ENCODE measurements at regions not wholly inside any gene's neighbourhood (a gene's known extent, or its start where the extent isn't known, plus 50 kb on each side); places are given as distances from the start of the nearest gene placed in this dataset.

DNA sequence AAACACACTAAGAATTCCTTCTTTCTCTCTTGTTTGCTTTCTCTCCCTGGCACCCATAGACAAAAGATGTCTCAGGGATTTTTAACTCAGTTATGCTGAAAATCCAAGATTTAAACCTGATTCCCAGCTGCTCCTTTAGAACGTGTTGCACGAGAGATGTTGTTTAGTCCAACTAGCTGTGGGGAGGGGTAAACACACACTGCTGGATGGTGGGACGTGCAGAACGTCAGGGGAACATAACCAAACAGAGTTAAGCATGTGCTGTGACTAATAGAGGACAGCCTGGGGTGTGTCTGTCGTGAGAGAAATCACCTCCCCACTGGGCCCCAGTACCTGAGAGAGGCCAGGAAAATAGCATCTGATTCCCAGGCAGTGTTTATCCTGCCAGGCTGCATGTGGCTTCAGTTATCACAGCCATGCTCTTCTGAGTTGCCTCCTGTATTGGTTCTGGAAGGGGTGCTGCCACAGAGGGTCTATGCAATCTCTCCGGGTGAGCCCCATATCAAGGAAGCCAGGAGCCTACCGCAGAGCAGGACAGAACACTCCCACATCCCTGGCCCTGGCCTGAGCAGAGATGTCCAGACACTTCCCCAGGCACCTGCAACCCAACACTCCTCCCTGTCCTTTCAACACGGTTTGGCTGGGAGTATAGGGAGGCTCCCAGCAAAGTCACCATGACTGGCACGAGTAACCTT is 112.7 kb upstream of the EGLN3 start (continued):
- TF ChIP-seq POLR2AphosphoS5 (IDR thresholded peaks at IDR 0.05; ENCODE audit: low read depth, low read length) (peak; percentile 76), ZSCAN30 (CRISPR knock-in tag; IDR thresholded peaks at IDR 0.05) (no peak), SETDB1 (CRISPR knock-in tag; IDR thresholded peaks at IDR 0.05; ENCODE audit: borderline replicate concordance) (no peak), ZNF878 (CRISPR knock-in tag; IDR thresholded peaks at IDR 0.05) (peak; percentile 92), REXO4 (CRISPR knock-in tag; IDR thresholded peaks at IDR 0.05; ENCODE audit: borderline replicate concordance) (no peak), ZSCAN9 (CRISPR knock-in tag; IDR thresholded peaks at IDR 0.05; ENCODE audit: borderline replicate concordance) (no peak), DR1 (CRISPR knock-in tag; IDR thresholded peaks at IDR 0.05) (no peak), KDM2A (CRISPR knock-in tag; IDR thresholded peaks at IDR 0.05; ENCODE audit: borderline replicate concordance, low read depth) (peak; percentile 51; the same call in 1 of the 2 replicates), ZNF746 (CRISPR knock-in tag; IDR thresholded peaks at IDR 0.05) (no peak), ZSCAN25 (CRISPR knock-in tag; IDR thresholded peaks at IDR 0.05) (peak; percentile 72), ZNF556 (CRISPR knock-in tag; IDR thresholded peaks at IDR 0.05; ENCODE audit: borderline replicate concordance) (peak; percentile 17; the same call in 1 of the 2 replicates), FOXA3 (CRISPR knock-in tag; IDR thresholded peaks at IDR 0.05) (peak; percentile 75), NONO (IDR thresholded peaks at IDR 0.05) (no peak), NONO (CRISPR knock-in tag; conservative IDR thresholded peaks at IDR 0.05) (no peak), NFRKB (IDR thresholded peaks at IDR 0.05) (no peak), XBP1 (CRISPR knock-in tag; IDR thresholded peaks at IDR 0.05) (peak; percentile 23; the same call in 1 of the 2 replicates)
- TF ChIP-seq, protein P1, sequence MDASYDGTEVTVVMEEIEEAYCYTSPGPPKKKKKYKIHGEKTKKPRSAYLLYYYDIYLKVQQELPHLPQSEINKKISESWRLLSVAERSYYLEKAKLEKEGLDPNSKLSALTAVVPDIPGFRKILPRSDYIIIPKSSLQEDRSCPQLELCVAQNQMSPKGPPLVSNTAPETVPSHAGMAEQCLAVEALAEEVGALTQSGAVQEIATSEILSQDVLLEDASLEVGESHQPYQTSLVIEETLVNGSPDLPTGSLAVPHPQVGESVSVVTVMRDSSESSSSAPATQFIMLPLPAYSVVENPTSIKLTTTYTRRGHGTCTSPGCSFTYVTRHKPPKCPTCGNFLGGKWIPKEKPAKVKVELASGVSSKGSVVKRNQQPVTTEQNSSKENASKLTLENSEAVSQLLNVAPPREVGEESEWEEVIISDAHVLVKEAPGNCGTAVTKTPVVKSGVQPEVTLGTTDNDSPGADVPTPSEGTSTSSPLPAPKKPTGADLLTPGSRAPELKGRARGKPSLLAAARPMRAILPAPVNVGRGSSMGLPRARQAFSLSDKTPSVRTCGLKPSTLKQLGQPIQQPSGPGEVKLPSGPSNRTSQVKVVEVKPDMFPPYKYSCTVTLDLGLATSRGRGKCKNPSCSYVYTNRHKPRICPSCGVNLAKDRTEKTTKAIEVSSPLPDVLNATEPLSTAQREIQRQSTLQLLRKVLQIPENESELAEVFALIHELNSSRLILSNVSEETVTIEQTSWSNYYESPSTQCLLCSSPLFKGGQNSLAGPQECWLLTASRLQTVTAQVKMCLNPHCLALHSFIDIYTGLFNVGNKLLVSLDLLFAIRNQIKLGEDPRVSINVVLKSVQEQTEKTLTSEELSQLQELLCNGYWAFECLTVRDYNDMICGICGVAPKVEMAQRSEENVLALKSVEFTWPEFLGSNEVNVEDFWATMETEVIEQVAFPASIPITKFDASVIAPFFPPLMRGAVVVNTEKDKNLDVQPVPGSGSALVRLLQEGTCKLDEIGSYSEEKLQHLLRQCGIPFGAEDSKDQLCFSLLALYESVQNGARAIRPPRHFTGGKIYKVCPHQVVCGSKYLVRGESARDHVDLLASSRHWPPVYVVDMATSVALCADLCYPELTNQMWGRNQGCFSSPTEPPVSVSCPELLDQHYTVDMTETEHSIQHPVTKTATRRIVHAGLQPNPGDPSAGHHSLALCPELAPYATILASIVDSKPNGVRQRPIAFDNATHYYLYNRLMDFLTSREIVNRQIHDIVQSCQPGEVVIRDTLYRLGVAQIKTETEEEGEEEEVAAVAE (CRISPR knock-in tag; IDR thresholded peaks at IDR 0.05; ENCODE audit: borderline replicate concordance): peak; percentile 20; the same call in 1 of the 2 replicates
- TF ChIP-seq, protein P2, sequence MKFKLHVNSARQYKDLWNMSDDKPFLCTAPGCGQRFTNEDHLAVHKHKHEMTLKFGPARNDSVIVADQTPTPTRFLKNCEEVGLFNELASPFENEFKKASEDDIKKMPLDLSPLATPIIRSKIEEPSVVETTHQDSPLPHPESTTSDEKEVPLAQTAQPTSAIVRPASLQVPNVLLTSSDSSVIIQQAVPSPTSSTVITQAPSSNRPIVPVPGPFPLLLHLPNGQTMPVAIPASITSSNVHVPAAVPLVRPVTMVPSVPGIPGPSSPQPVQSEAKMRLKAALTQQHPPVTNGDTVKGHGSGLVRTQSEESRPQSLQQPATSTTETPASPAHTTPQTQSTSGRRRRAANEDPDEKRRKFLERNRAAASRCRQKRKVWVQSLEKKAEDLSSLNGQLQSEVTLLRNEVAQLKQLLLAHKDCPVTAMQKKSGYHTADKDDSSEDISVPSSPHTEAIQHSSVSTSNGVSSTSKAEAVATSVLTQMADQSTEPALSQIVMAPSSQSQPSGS (CRISPR knock-in tag; IDR thresholded peaks at IDR 0.05): no peak
- TF ChIP-seq, protein P3, sequence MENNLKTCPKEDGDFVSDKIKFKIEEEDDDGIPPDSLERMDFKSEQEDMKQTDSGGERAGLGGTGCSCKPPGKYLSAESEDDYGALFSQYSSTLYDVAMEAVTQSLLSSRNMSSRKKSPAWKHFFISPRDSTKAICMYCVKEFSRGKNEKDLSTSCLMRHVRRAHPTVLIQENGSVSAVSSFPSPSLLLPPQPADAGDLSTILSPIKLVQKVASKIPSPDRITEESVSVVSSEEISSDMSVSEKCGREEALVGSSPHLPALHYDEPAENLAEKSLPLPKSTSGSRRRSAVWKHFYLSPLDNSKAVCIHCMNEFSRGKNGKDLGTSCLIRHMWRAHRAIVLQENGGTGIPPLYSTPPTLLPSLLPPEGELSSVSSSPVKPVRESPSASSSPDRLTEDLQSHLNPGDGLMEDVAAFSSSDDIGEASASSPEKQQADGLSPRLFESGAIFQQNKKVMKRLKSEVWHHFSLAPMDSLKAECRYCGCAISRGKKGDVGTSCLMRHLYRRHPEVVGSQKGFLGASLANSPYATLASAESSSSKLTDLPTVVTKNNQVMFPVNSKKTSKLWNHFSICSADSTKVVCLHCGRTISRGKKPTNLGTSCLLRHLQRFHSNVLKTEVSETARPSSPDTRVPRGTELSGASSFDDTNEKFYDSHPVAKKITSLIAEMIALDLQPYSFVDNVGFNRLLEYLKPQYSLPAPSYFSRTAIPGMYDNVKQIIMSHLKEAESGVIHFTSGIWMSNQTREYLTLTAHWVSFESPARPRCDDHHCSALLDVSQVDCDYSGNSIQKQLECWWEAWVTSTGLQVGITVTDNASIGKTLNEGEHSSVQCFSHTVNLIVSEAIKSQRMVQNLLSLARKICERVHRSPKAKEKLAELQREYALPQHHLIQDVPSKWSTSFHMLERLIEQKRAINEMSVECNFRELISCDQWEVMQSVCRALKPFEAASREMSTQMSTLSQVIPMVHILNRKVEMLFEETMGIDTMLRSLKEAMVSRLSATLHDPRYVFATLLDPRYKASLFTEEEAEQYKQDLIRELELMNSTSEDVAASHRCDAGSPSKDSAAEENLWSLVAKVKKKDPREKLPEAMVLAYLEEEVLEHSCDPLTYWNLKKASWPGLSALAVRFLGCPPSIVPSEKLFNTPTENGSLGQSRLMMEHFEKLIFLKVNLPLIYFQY (CRISPR knock-in tag; IDR thresholded peaks at IDR 0.05; ENCODE audit: borderline replicate concordance): no peak
- TF ChIP-seq, protein P4, sequence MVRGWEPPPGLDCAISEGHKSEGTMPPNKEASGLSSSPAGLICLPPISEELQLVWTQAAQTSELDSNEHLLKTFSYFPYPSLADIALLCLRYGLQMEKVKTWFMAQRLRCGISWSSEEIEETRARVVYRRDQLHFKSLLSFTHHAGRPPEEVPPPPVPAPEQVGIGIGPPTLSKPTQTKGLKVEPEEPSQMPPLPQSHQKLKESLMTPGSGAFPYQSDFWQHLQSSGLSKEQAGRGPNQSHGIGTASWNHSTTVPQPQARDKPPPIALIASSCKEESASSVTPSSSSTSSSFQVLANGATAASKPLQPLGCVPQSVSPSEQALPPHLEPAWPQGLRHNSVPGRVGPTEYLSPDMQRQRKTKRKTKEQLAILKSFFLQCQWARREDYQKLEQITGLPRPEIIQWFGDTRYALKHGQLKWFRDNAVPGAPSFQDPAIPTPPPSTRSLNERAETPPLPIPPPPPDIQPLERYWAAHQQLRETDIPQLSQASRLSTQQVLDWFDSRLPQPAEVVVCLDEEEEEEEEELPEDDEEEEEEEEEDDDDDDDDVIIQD (CRISPR knock-in tag; IDR thresholded peaks at IDR 0.05; ENCODE audit: low read depth): peak; percentile 99

All from HepG2 (cell line).